Endothelial cell of umbilical vein (primary cell): ENCODE measurements at regions not wholly inside any gene's neighbourhood (a gene's known extent, or its start where the extent isn't known, plus 50 kb on each side); places are given as distances from the start of the nearest gene placed in this dataset.

Source experiments
- BruUV-seq: library from RNA; stranded (reverse); fragments of 400-500 nt; replicated peaks from 2 replicates; lab custom pipeline; 2021; lab: Mats Ljungman, UMichigan
- CTCF ChIA-PET: fragments of 300-600, 350-600 bp; sonication (Branson Sonifier 250); formaldehyde crosslinking; loops from one replicate; lab custom pipeline; 2021; ENCODE audit warnings: antibody characterized with exemption, inconsistent platforms; lab: Charles Lee
- POLR2A ChIA-PET: fragments of 300-600, 350-600 bp; sonication (Branson Sonifier 250); formaldehyde crosslinking; loops from one replicate; lab custom pipeline; 2021; ENCODE audit warnings: antibody characterized with exemption, inconsistent platforms; lab: Charles Lee
- DNase-seq: peaks from one replicate; pipeline ENCODE4 v3.0.0-alpha.2; 2011; ENCODE audit warnings: low read depth, low spot score
- FAIRE-seq: peaks from 2 replicates; lab custom pipeline; 2011; peaks lifted over from hg19 to GRCh38; lab: Jason Lieb, UNC
- H2AFZ ChIP-seq: 2 replicates; pipeline ENCODE4 v1.6.0; 2012; ENCODE audit warnings: low read depth, low read length, control low read depth, inconsistent platforms
- H3K27ac ChIP-seq: 2 replicates; pipeline ENCODE4 v1.5.1; 2011; ENCODE audit warnings: low read depth, mild to moderate bottlenecking, control low read depth, low read length, moderate library complexity; ENCODE audit not compliant: insufficient read depth
- H3K27me3 ChIP-seq, 2 experiments: 2 replicates each; pipeline versions ENCODE4 v1.6.0 to v1.6.1; 2011; ENCODE audit warnings: low read length in 2 of 2, mixed read lengths in 1 of 2; ENCODE audit not compliant: control insufficient read depth in 2 of 2, insufficient read depth in 2 of 2
- H3K36me3 ChIP-seq, 2 experiments: 2 replicates in 1 of 2; 3 replicates in 1 of 2; pipeline ENCODE4 v1.5.1; 2011; ENCODE audit warnings: low read length in 2 of 2, mild to moderate bottlenecking in 1 of 2, moderate library complexity in 1 of 2; ENCODE audit not compliant: control insufficient read depth in 2 of 2, insufficient read depth in 2 of 2; ENCODE audit errors: extremely low read depth in 1 of 2
- H3K4me1 ChIP-seq: 3 replicates; pipeline ENCODE4 v1.5.1; 2011; ENCODE audit warnings: mild to moderate bottlenecking, low read length; ENCODE audit not compliant: control insufficient read depth, insufficient read depth; ENCODE audit errors: extremely low read depth
- H3K4me2 ChIP-seq: 2 replicates; pipeline ENCODE4 v1.6.1; 2011; ENCODE audit warnings: low read length, control low read depth, mixed read lengths; ENCODE audit not compliant: insufficient read depth
- H3K4me3 ChIP-seq, 3 experiments: fragments of 200-600 bp in 1 of 3; sonication (generic), shearing (Covaris generic) in 1 of 3; replicated peaks in 1 of 3; 2 replicates each; pipeline ENCODE4 v1.5.1; 2011 to 2016; ENCODE audit warnings: control low read depth in 3 of 3, low read length in 3 of 3, mild to moderate bottlenecking in 2 of 3, inconsistent platforms in 1 of 3, low read depth in 1 of 3, moderate library complexity in 1 of 3; ENCODE audit not compliant: insufficient read depth in 1 of 3
- H3K79me2 ChIP-seq: 2 replicates; pipeline ENCODE4 v1.6.0; 2012; ENCODE audit warnings: low read length, inconsistent platforms; ENCODE audit not compliant: control insufficient read depth, insufficient read depth
- H3K9ac ChIP-seq: replicated peaks from 2 replicates; pipeline ENCODE3; 2011; ENCODE audit warnings: low read length, control low read depth; ENCODE audit not compliant: insufficient read depth; ENCODE audit errors: extremely low read depth
- H3K9me1 ChIP-seq: replicated peaks from 3 replicates; pipeline ENCODE4 v1.6.0; 2011; ENCODE audit warnings: mild to moderate bottlenecking, low read length; ENCODE audit not compliant: control insufficient read depth, insufficient read depth; ENCODE audit errors: extremely low read depth
- H3K9me3 ChIP-seq: replicated peaks from 2 replicates; pipeline ENCODE4 v1.5.1; 2012; ENCODE audit warnings: low read length, inconsistent platforms; ENCODE audit not compliant: control insufficient read depth, insufficient read depth
- H4K20me1 ChIP-seq: replicated peaks from 2 replicates; pipeline ENCODE3; 2011; ENCODE audit warnings: mild to moderate bottlenecking, low read length; ENCODE audit not compliant: control insufficient read depth, insufficient read depth; ENCODE audit errors: extremely low read depth
- EZH2 ChIP-seq: IDR thresholded peaks from 2 replicates; pipeline ENCODE4 v1.6.1; 2012; ENCODE audit warnings: borderline replicate concordance, low read depth, mild to moderate bottlenecking, moderate library complexity, low read length, inconsistent platforms; ENCODE audit not compliant: severe bottlenecking
- FOS ChIP-seq: IDR thresholded peaks from 2 replicates; pipeline ENCODE4 v1.6.1; 2011; ENCODE audit warnings: mild to moderate bottlenecking, low read length, moderate library complexity, borderline replicate concordance; ENCODE audit not compliant: insufficient read depth
- GATA2 ChIP-seq: IDR thresholded peaks from 2 replicates; pipeline ENCODE4 v1.7.0; 2011; ENCODE audit warnings: low read depth, mild to moderate bottlenecking, moderate library complexity, mixed read lengths, low read length; ENCODE audit not compliant: insufficient read length, insufficient read depth
- JUN ChIP-seq: IDR thresholded peaks from 2 replicates; pipeline ENCODE4 v1.6.1; 2011; ENCODE audit warnings: borderline replicate concordance, low read depth; ENCODE audit not compliant: insufficient read length, insufficient read depth
- MYC ChIP-seq: IDR thresholded peaks from one replicate; pipeline ENCODE4 v1.6.1; 2011; ENCODE audit warnings: mild to moderate bottlenecking, low read depth, low read length
- POLR2A ChIP-seq: IDR thresholded peaks from 2 replicates; pipeline ENCODE4 v1.6.1; 2012; ENCODE audit warnings: low read depth, mild to moderate bottlenecking, control low read depth, low read length
- POLR2AphosphoS5 ChIP-seq: IDR thresholded peaks from 2 replicates; pipeline ENCODE4 v1.6.1; 2012; ENCODE audit warnings: low read depth, mild to moderate bottlenecking, control low read depth, low read length, moderate library complexity; ENCODE audit not compliant: insufficient read depth
- dilution Hi-C: fragments of 300-500 bp; cut with MboI; formaldehyde crosslinking; loops from one replicate; pipeline ENCODE4 v1.15.0; 2019; ENCODE audit warnings: low sequenced_read_pairs; ENCODE audit not compliant: extremely low pct_ligation_motif_present
- intact Hi-C: fragments of 100-400 bp; cut with micrococcal nuclease; formaldehyde crosslinking; loops from one replicate; pipeline ENCODE4 v1.10.0; 2022
- TF ChIP-seq, protein P1 (sequence below): IDR thresholded peaks from 2 replicates; pipeline ENCODE4 v1.6.1; 2011; ENCODE audit not compliant: insufficient read depth, insufficient read length
- TF ChIP-seq, protein P2 (sequence below), 2 donors: IDR thresholded peaks; 1 replicate in 1 of 2; 2 replicates in 1 of 2; pipeline ENCODE4 v1.5.1; 2011; ENCODE audit warnings: low read length in 2 of 2, mild to moderate bottlenecking in 2 of 2, moderate library complexity in 2 of 2, control low read depth in 1 of 2, inconsistent platforms in 1 of 2, low read depth in 1 of 2; ENCODE audit not compliant: insufficient read depth in 1 of 2; ENCODE audit errors: extremely low read depth in 1 of 2

DNA sequence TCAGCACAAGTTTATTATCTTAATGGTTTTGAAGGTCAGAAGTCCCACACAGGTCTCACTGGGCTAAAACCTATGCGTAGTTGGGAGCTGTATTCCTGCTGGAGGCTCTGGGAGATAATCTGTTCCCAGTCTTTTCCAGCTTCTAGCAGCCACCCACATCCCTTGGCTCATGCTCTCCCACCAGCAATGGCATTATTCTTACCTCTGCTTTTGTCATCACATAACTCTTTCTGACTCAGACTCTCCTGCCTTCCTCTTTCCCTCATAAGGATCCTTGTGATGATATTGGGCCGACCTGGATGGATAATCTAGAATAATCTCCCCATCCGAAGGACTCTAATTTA, 122.2 kb upstream of the PRDX6 start:
- Histone ChIP-seq H3K9me1 (no peaks in the 10 kb centered on the region), H3K4me3 (no peak overlapping the region), H3K79me2 (no peaks in the 10 kb centered on the region), H3K4me1 (no peaks in the 10 kb centered on the region), H3K27me3 (no peaks in the 10 kb centered on the region), H3K9ac (no peak overlapping the region), H3K36me3 (no peaks in the 10 kb centered on the region), H3K9me3 (no peaks in the 10 kb centered on the region), H3K4me2 (no peak overlapping the region), H3K27ac (no peak overlapping the region), H4K20me1 (no peaks in the 10 kb centered on the region), H2AFZ (no peak overlapping the region)
- no peak for TF ChIP-seq MYC
- TF ChIP-seq, protein P1, sequence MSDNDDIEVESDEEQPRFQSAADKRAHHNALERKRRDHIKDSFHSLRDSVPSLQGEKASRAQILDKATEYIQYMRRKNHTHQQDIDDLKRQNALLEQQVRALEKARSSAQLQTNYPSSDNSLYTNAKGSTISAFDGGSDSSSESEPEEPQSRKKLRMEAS, result no peak
- no peak for TF ChIP-seq GATA2
- no peak for TF ChIP-seq JUN
- TF ChIP-seq, protein P2, sequence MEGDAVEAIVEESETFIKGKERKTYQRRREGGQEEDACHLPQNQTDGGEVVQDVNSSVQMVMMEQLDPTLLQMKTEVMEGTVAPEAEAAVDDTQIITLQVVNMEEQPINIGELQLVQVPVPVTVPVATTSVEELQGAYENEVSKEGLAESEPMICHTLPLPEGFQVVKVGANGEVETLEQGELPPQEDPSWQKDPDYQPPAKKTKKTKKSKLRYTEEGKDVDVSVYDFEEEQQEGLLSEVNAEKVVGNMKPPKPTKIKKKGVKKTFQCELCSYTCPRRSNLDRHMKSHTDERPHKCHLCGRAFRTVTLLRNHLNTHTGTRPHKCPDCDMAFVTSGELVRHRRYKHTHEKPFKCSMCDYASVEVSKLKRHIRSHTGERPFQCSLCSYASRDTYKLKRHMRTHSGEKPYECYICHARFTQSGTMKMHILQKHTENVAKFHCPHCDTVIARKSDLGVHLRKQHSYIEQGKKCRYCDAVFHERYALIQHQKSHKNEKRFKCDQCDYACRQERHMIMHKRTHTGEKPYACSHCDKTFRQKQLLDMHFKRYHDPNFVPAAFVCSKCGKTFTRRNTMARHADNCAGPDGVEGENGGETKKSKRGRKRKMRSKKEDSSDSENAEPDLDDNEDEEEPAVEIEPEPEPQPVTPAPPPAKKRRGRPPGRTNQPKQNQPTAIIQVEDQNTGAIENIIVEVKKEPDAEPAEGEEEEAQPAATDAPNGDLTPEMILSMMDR (IDR thresholded peaks at IDR 0.05; ENCODE audit: extremely low read depth in 1 of 2, insufficient read depth in 1 of 2, low read depth in 1 of 2, low read length in 2 of 2), result no peak
- no peak for TF ChIP-seq EZH2
- no peak for TF ChIP-seq FOS
- no peak for TF ChIP-seq POLR2A
- no peak for TF ChIP-seq POLR2AphosphoS5
- FAIRE-seq (no peak), DNase-seq (no peak)
- no TSS peak for BruUV-seq
- CTCF ChIA-PET, result no interaction called here
- intact Hi-C loops, result no loop called here
- POLR2A ChIA-PET, result no interaction called here
- dilution Hi-C loops, result no loop called here
